ENCODE measurements at regions not wholly inside any gene's neighbourhood (a gene's known extent, or its start where the extent isn't known, plus 50 kb on each side); places are given as distances from the start of the nearest gene placed in this dataset.

GRCh38 chr5:9878206-9878605 is 248.1 kb upstream of the TAS2R1 start:
- Histone ChIP-seq H3K4me1 (ENCODE audit: low read depth, poor library complexity, severe bottlenecking) (no peaks in the 10 kb centered on the region), H3K36me3 (ENCODE audit: insufficient read depth) (no peaks in the 10 kb centered on the region), H3K79me2 (ENCODE audit: insufficient read depth, low read depth) (no peaks in the 10 kb centered on the region), H3K4me2 (no peak overlapping the region), H3K9ac (no peak overlapping the region), H3K27me3 (ENCODE audit: insufficient read depth, low read depth) (no peaks in the 10 kb centered on the region), H4K20me1 (ENCODE audit: insufficient read depth) (no peaks in the 10 kb centered on the region), H3K4me3 (IDR thresholded peaks at IDR 0.05; ENCODE audit: insufficient read depth, low read depth, low read length) (no peak overlapping the region), H3K27ac (no peak overlapping the region), H2AFZ (ENCODE audit: low read depth) (no peak overlapping the region)
- TF ChIP-seq, protein P1, sequence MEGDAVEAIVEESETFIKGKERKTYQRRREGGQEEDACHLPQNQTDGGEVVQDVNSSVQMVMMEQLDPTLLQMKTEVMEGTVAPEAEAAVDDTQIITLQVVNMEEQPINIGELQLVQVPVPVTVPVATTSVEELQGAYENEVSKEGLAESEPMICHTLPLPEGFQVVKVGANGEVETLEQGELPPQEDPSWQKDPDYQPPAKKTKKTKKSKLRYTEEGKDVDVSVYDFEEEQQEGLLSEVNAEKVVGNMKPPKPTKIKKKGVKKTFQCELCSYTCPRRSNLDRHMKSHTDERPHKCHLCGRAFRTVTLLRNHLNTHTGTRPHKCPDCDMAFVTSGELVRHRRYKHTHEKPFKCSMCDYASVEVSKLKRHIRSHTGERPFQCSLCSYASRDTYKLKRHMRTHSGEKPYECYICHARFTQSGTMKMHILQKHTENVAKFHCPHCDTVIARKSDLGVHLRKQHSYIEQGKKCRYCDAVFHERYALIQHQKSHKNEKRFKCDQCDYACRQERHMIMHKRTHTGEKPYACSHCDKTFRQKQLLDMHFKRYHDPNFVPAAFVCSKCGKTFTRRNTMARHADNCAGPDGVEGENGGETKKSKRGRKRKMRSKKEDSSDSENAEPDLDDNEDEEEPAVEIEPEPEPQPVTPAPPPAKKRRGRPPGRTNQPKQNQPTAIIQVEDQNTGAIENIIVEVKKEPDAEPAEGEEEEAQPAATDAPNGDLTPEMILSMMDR (conservative IDR thresholded peaks at IDR 0.05; ENCODE audit: low read depth, low read length): no peak

GRCh38 chr5:9877488-9877887 is 247.3 kb upstream of the TAS2R1 start:
- TF ChIP-seq, protein P1 (conservative IDR thresholded peaks at IDR 0.05; ENCODE audit: low read depth, low read length): no peak
- H3K4me2 ChIP-seq: no peak overlapping the region
- no peaks in the 10 kb centered on the region for H3K79me2 ChIP-seq (ENCODE audit: insufficient read depth, low read depth)
- no peak overlapping the region for H2AFZ ChIP-seq (ENCODE audit: low read depth)
- H3K4me1 ChIP-seq (ENCODE audit: low read depth, poor library complexity, severe bottlenecking): no peaks in the 10 kb centered on the region
- H3K36me3 ChIP-seq (ENCODE audit: insufficient read depth): no peaks in the 10 kb centered on the region
- no peak overlapping the region for H3K4me3 ChIP-seq (IDR thresholded peaks at IDR 0.05; ENCODE audit: insufficient read depth, low read depth, low read length)
- H3K9ac ChIP-seq: no peak overlapping the region
- H3K27me3 ChIP-seq (ENCODE audit: insufficient read depth, low read depth): no peaks in the 10 kb centered on the region
- H3K27ac ChIP-seq: no peak overlapping the region
- H4K20me1 ChIP-seq (ENCODE audit: insufficient read depth): no peaks in the 10 kb centered on the region

- Histone ChIP-seq H3K79me2 (ENCODE audit: insufficient read depth, low read depth) (no peaks in the 10 kb centered on the region), H3K27me3 (ENCODE audit: insufficient read depth, low read depth) (no peaks in the 10 kb centered on the region), H3K4me3 (IDR thresholded peaks at IDR 0.05; ENCODE audit: insufficient read depth, low read depth, low read length) (no peak overlapping the region), H3K27ac (no peak overlapping the region), H4K20me1 (ENCODE audit: insufficient read depth) (no peaks in the 10 kb centered on the region), H2AFZ (ENCODE audit: low read depth) (no peak overlapping the region), H3K4me1 (ENCODE audit: low read depth, poor library complexity, severe bottlenecking) (no peaks in the 10 kb centered on the region), H3K36me3 (ENCODE audit: insufficient read depth) (no peaks in the 10 kb centered on the region), H3K4me2 (no peak overlapping the region), H3K9ac (no peak overlapping the region)
- TF ChIP-seq, protein P1 (conservative IDR thresholded peaks at IDR 0.05; ENCODE audit: low read depth, low read length): no peak
Measured at GRCh38 chr5:9876451-9876850, 246.3 kb upstream of the TAS2R1 start.

DNA sequence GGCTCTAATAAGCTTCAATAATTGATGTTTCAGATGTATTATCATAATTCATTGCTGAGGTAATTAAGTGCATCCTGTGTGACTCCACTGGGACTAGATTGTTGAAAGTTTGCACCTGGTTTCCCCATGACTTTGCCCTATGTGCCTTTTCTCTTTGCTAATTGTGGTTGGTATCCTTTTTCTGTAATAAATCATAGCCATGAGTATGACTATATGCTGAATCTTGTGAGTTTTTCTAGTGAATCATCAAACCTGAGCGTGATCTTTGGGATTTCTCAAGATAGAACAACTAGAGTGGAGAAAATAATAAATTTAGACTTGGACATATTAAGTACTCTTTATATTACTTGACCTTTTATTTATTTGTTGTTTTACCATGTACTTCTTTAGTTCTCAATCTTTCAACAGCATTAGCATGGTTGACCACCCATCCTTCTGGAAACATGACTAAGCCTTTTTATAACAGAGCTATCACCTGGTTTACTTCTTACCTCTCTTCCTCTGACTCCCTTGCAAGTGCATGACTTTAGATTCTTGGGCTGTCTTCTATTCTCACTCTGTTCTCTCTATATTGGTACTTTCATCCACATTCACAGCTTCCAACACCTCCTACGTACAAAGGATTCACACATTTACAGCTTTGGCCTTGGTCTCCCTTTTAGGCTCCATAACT is 239.6 kb upstream of the TAS2R1 start:
- no peaks in the 10 kb centered on the region for H3K4me1 ChIP-seq (ENCODE audit: low read depth, poor library complexity, severe bottlenecking)
- no peak overlapping the region for H3K4me3 ChIP-seq (IDR thresholded peaks at IDR 0.05; ENCODE audit: insufficient read depth, low read depth, low read length)
- no peak overlapping the region for H3K27ac ChIP-seq
- H3K27me3 ChIP-seq (ENCODE audit: insufficient read depth, low read depth): no peaks in the 10 kb centered on the region
- no peak overlapping the region for H3K4me2 ChIP-seq
- H3K79me2 ChIP-seq (ENCODE audit: insufficient read depth, low read depth): no peaks in the 10 kb centered on the region
- no peaks in the 10 kb centered on the region for H3K36me3 ChIP-seq (ENCODE audit: insufficient read depth)
- H3K9ac ChIP-seq: no peak overlapping the region
- no peaks in the 10 kb centered on the region for H4K20me1 ChIP-seq (ENCODE audit: insufficient read depth)
- TF ChIP-seq, protein P1 (conservative IDR thresholded peaks at IDR 0.05; ENCODE audit: low read depth, low read length): no peak
- no peak overlapping the region for H2AFZ ChIP-seq (ENCODE audit: low read depth)
